Heart right ventricle (tissue), 16 donors: ENCODE measurements at regions not wholly inside any gene's neighbourhood (a gene's known extent, or its start where the extent isn't known, plus 50 kb on each side); places are given as distances from the start of the nearest gene placed in this dataset.
A peak's percentile ranks its signal among the peaks of the same experiment; 100 is the strongest.

Source experiments
- ATAC-seq, 8 donors: fragments of 200-7000 bp; cut with Tn5 transposase; one replicate each; pipeline ENCODE4 v1.9.1; 2020; ENCODE audit warnings: mild to moderate bottlenecking in 8 of 8, moderate library complexity in 8 of 8, moderate number of reproducible peaks in 1 of 8
- DNase-seq, 2 donors: peaks; one replicate each; pipeline ENCODE4 v3.0.0-alpha.2; 2020
- H3K27ac ChIP-seq, 10 donors: fragments of 200-600 bp; sonication (generic) in 2 of 10; one replicate each; pipeline versions ENCODE4 v1.5.0 to v1.8.0; 2020 to 2022; ENCODE audit warnings: mild to moderate bottlenecking in 3 of 10
- H3K27me3 ChIP-seq, 7 donors: fragments of 200-600 bp; one replicate each; pipeline ENCODE4 v1.8.0; 2021 to 2022; ENCODE audit warnings: mild to moderate bottlenecking in 2 of 7
- H3K36me3 ChIP-seq, 9 donors: fragments of 200-600 bp; sonication (generic) in 1 of 9; one replicate each; pipeline versions ENCODE4 v1.5.0 to v1.8.0; 2020 to 2022; ENCODE audit warnings: mild to moderate bottlenecking in 2 of 9
- H3K4me1 ChIP-seq, 9 donors: fragments of 200-600 bp; sonication (generic) in 1 of 9; one replicate each; pipeline versions ENCODE4 v1.5.0 to v1.8.0; 2020 to 2022; ENCODE audit warnings: mild to moderate bottlenecking in 4 of 9
- H3K4me3 ChIP-seq, 10 donors: fragments of 200-600 bp; sonication (generic) in 2 of 10; one replicate each; pipeline versions ENCODE4 v1.5.0 to v1.8.0; 2020 to 2022; ENCODE audit warnings: mild to moderate bottlenecking in 7 of 10, moderate library complexity in 2 of 10
- H3K9me3 ChIP-seq, 11 donors: fragments of 200-600 bp in 10 of 11; sonication (generic) in 2 of 11; one replicate each; pipeline versions ENCODE4 v1.5.0 to v1.8.0; 2013 to 2022; ENCODE audit warnings: mild to moderate bottlenecking in 2 of 11, control low read depth in 1 of 11, moderate library complexity in 1 of 11
- CTCF ChIP-seq, 9 donors: fragments of 200-600 bp; sonication (generic) in 2 of 9; IDR thresholded peaks; one replicate each; pipeline versions ENCODE4 v1.5.0 to v1.8.0; 2021 to 2022; ENCODE audit warnings: antibody characterized with exemption in 9 of 9, mild to moderate bottlenecking in 5 of 9, moderate library complexity in 1 of 9
- WGBS, 2 donors: extraction: QIAGEN DNeasy Blood & Tissue Kit; methylation state at CpG; one replicate each; pipeline ENCODE4 v1.1.7; 2013; ENCODE audit warnings: inconsistent platforms in 1 of 2; 5-methylcytosine and 5-hydroxymethylcytosine counted together
- intact Hi-C, 10 donors: fragments of 100-400 bp; cut with DNase I; formaldehyde crosslinking; loops; one replicate each; pipeline versions ENCODE4 v1.11.1 to v1.14.2; 2022
- donor health status: Arrhythmogenic right ventricular cardiomyopathy.
- donor health status: ischemic (EF 13 %, LVEDD 7.1; RV severe dilation, severe dysfunction).
- donor health status: healthy with polysubstance abuse.
- donor health status: DM: no; HTN: yes; CAD: no.
- donor health status: DM: no; HTN: no; CAD: no.
- donor health status: ischemic (EF 25% LVEDD 6.9; RV normal size, moderate dysfunction).
- donor health status: ischemic (EF 25% LVEDD 5.7; RV mildly dilated, moderate dysfunction).
- donor health status: healthy.
- donor health status: DM: yes; HTN: yes; CAD: no.
- donor health status: Ischemic cardiomyopathy.
- donor health status: ischemic (EF 35%, LVEDD 5.7; RV mildly dilated, moderate dysfunction).
- donor health status: nonischemic (EF 11% LVEDD 7.7; RV severe dilation, severe dysfunction).
- donor health status: DM: yes; HTN: yes; CAD: no.
- donor health status: PGD.
- donor health status: ischemic (EF 29% LVEDD 5.4; RV normal size, mild dysfunction).
- donor health status: nonischemic (EF 23%, LVEDD 6.1; RV moderate dilation, normal function).

GRCh38 chr1:48164571-48164970 lies 57.9 kb upstream of the SLC5A9 start:
- no peak for ATAC-seq
- Histone ChIP-seq H3K27ac (no peak overlapping the region), H3K27me3 (no peaks in the 10 kb centered on the region), H3K4me1 (peaks cover 0 to 14% (median 4%) of the 10 kb centered on the region in 9 donors), H3K9me3 (peaks cover 0 to 18% (median 0%) of the 10 kb centered on the region in 11 donors), H3K36me3 (no peaks in the 10 kb centered on the region), H3K4me3 (no peak overlapping the region)
- intact Hi-C loops, result no loop called here
- 85 to 92% methylated on average over 4 of the region's 4 CpGs for WGBS, 2 donors
- TF ChIP-seq CTCF (IDR thresholded peaks at IDR 0.05), result no peak
- DNase-seq, result no peak

- no peaks in the 10 kb centered on the region for H3K27me3 ChIP-seq
- intact Hi-C loops, result no loop called here
- no peak overlapping the region for H3K4me3 ChIP-seq
- 44 to 60% methylated on average over 6 of the region's 6 CpGs for WGBS, 2 donors
- no peaks in the 10 kb centered on the region for H3K9me3 ChIP-seq
- ATAC-seq (peak in 5 of 8 donors; percentile 53 to 87 (median 78)), DNase-seq (no peak)
- TF ChIP-seq CTCF (IDR thresholded peaks at IDR 0.05), result no peak
- H3K4me1 ChIP-seq, result peaks cover 0 to 15% (median 4%) of the 10 kb centered on the region in 9 donors
- no peaks in the 10 kb centered on the region for H3K36me3 ChIP-seq
- no peak overlapping the region for H3K27ac ChIP-seq
These were observed 61.9 kb upstream of the SLC5A9 start for GRCh38 chr1:48160486-48161132.

- no peak overlapping the region for H3K27ac ChIP-seq
- intact Hi-C loops, result no loop called here
- 66 to 78% methylated on average over 2 of the region's 2 CpGs for whole genome bisulfite sequencing, 2 donors
- peaks cover 0 to 6% (median 0%) of the 10 kb centered on the region in 7 donors for H3K27me3 ChIP-seq
- peaks cover 0 to 14% (median 0%) of the 10 kb centered on the region in 11 donors for H3K9me3 ChIP-seq
- H3K4me3 ChIP-seq, result no peak overlapping the region
- no peak for TF ChIP-seq CTCF (IDR thresholded peaks at IDR 0.05)
- ATAC-seq (no peak), DNase-seq (no peak)
- H3K36me3 ChIP-seq, result no peaks in the 10 kb centered on the region
- H3K4me1 ChIP-seq, result no peaks in the 10 kb centered on the region
These were observed 83.2 kb upstream of the SLC5A9 start for GRCh38 chr1:48139275-48139674.

- intact Hi-C loops, result no loop called here
- H3K27me3 ChIP-seq, result peaks cover 0 to 7% (median 0%) of the 10 kb centered on the region in 7 donors
- TF ChIP-seq CTCF (IDR thresholded peaks at IDR 0.05), result no peak
- H3K36me3 ChIP-seq, result no peaks in the 10 kb centered on the region
- H3K27ac ChIP-seq, result no peak overlapping the region
- peaks cover 0 to 5% (median 0%) of the 10 kb centered on the region in 11 donors for H3K9me3 ChIP-seq
- no peak overlapping the region for H3K4me3 ChIP-seq
- DNase-seq (no peak), ATAC-seq (no peak)
- 73 to 77% methylated on average over 5 of the region's 5 CpGs for WGBS, 2 donors
- H3K4me1 ChIP-seq, result no peaks in the 10 kb centered on the region
These were observed 94.5 kb upstream of the SLC5A9 start for GRCh38 chr1:48127735-48128685.
